ENCODE measurements at regions not wholly inside any gene's neighbourhood (a gene's known extent, or its start where the extent isn't known, plus 50 kb on each side); places are given as distances from the start of the nearest gene placed in this dataset.
"Not testable (repeated sequence)": the region's sequence is repeated elsewhere in the genome, so short reads cannot be mapped to it uniquely, and the experiment has no call there.

DNA sequence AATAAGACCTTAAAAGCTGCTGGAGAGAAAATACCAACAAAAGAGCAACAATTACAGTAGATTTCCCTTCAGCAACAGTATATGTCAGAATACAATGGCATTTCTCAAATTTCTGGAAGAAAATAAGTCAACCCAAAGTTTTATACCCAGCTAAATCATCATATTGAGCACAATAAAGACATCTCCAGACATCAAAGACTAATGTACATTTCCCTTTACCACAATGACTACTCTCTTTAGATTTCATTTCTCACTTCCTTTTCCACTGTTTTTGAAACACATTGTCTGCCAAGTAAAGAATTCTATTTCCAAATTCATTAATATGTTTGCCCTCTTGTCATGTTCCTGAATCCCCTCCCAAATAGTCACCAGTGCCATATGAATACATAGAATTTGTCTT is 111.4 kb downstream of the POU4F1 start:
- Histone ChIP-seq H2AFZ (ENCODE audit: low read length) (no peak overlapping the region), H3K4me2 (ENCODE audit: low read depth, low read length) (no peak overlapping the region), H3K27me3 (ENCODE audit: control insufficient read depth in 1 of 2, insufficient read depth in 2 of 2, low read length in 2 of 2) (no peaks in the 10 kb centered on the region), H3K36me3 (replicated peaks in 1 of 2; ENCODE audit: control insufficient read depth in 1 of 2, insufficient read depth in 2 of 2, low read length in 2 of 2) (no peaks in the 10 kb centered on the region), H3K27ac (ENCODE audit: extremely low read length, insufficient read depth, low read length) (no peak overlapping the region), H4K20me1 (ENCODE audit: insufficient read depth, low read length) (no peaks in the 10 kb centered on the region), H3K4me3 (replicated peaks in 1 of 3; ENCODE audit: insufficient read depth in 1 of 3, low read depth in 2 of 3, low read length in 3 of 3) (no peak overlapping the region), H3K4me1 (ENCODE audit: insufficient read depth, low read length) (no peaks in the 10 kb centered on the region), H3K9me3 (ENCODE audit: low read length) (peaks cover 9% of the 10 kb centered on the region), H3K79me2 (ENCODE audit: insufficient read depth, low read length) (no peaks in the 10 kb centered on the region), H3K9ac (ENCODE audit: insufficient read depth, low read depth, low read length) (no peak overlapping the region)
- ChIA-PET CTCF (ENCODE audit: low intra/inter-chr PET ratio, low total read pairs) (no interaction called here), POLR2A (no interaction called here)
- DNase-seq (ENCODE audit: low spot score) = no peak
- intact Hi-C loops (cut with micrococcal nuclease; ENCODE audit: unreplicated experiment) (loop anchor here (2.0 kb wide), 1 partner anchor 71 kb away; no protein-coding TSS in a partner anchor), in situ Hi-C loops (cut with HindIII; ENCODE audit: extremely low pct_ligation_motif_present, low pct_unique_long_range_greater_than_20kb) (no loop called here)
- no peak for FAIRE-seq
- no TSS peak for BruUV-seq (replicated peaks)
- ATAC-seq = no peak
- peak; percentile 42; the same call in 1 of the 2 replicates for TF ChIP-seq ZFP1 (CRISPR knock-in tag; IDR thresholded peaks at IDR 0.05)
- no peak for TF ChIP-seq ZFP82 (CRISPR knock-in tag; IDR thresholded peaks at IDR 0.05; ENCODE audit: borderline replicate concordance)

DNA sequence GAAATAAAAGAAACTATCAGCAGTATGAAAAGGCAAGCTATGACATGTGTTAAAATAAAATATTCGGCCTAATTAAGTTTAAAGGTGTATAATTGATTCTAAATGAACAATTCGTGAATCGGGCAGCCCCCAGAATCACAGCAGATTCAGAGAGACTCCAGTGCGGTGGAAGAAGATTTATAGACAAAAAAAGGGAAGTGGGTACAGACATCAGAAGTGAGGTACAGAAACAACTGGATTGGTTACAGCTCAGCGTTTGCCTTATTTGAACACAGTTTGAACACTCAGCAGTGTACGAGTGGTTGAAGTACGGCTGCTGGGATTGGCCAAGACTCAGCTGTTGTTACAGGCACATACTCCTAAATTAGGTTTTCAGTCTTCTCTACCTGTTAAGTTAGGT is 113.1 kb downstream of the POU4F1 start:
- CTCF ChIA-PET (ENCODE audit: low intra/inter-chr PET ratio, low total read pairs); H3K9ac ChIP-seq (ENCODE audit: insufficient read depth, low read depth, low read length); BruUV-seq (replicated peaks); H3K4me1 ChIP-seq (ENCODE audit: insufficient read depth, low read length); DNase-seq (ENCODE audit: low spot score); POLR2A ChIA-PET; H3K9me3 ChIP-seq (ENCODE audit: low read length); H3K27ac ChIP-seq (ENCODE audit: extremely low read length, insufficient read depth, low read length); ATAC-seq; H3K36me3 ChIP-seq (replicated peaks in 1 of 2; ENCODE audit: control insufficient read depth in 1 of 2, insufficient read depth in 2 of 2, low read length in 2 of 2); in situ Hi-C loops (cut with HindIII; ENCODE audit: extremely low pct_ligation_motif_present, low pct_unique_long_range_greater_than_20kb); H3K4me2 ChIP-seq (ENCODE audit: low read depth, low read length); H3K79me2 ChIP-seq (ENCODE audit: insufficient read depth, low read length); H3K4me3 ChIP-seq (replicated peaks in 1 of 3; ENCODE audit: insufficient read depth in 1 of 3, low read depth in 2 of 3, low read length in 3 of 3); H4K20me1 ChIP-seq (ENCODE audit: insufficient read depth, low read length); FAIRE-seq; H2AFZ ChIP-seq (ENCODE audit: low read length); H3K27me3 ChIP-seq (ENCODE audit: control insufficient read depth in 1 of 2, insufficient read depth in 2 of 2, low read length in 2 of 2): not testable (repeated sequence)
- intact Hi-C loops (cut with micrococcal nuclease; ENCODE audit: unreplicated experiment) = loop anchor here (2.0 kb wide), 1 partner anchor 69 kb away; no protein-coding TSS in a partner anchor
- under 1% methylated on average over 7 of the region's 7 CpGs for WGBS (ENCODE audit: low lambda C conversion rate)

DNA sequence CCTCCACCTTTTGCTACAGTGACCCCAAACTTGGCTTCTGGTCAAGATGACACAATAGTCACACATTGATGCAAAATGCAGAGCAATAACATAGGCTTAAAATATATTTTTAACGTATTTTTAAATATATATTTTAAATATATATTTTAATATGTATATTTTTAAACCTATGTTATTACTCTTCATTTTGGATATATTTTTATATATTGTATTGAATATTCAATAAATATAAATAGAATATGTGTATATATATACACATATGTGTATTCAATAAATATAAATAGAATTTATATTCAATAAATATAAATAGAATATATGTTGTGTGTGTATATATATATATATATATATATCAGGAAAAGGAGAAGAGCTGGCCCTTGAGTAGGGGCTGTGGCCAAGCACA is 115.6 kb downstream of the POU4F1 start:
- FAIRE-seq = no peak
- no peak for DNase-seq (ENCODE audit: low spot score)
- WGBS (ENCODE audit: low lambda C conversion rate) = 4% methylated on average over 1 of the region's 1 CpG
- Histone ChIP-seq H3K4me1 (ENCODE audit: insufficient read depth, low read length) (no peaks in the 10 kb centered on the region), H3K4me3 (replicated peaks in 1 of 3; ENCODE audit: insufficient read depth in 1 of 3, low read depth in 2 of 3, low read length in 3 of 3) (no peak overlapping the region), H3K4me2 (ENCODE audit: low read depth, low read length) (no peak overlapping the region), H3K9ac (ENCODE audit: insufficient read depth, low read depth, low read length) (no peak overlapping the region), H3K27ac (ENCODE audit: extremely low read length, insufficient read depth, low read length) (no peak overlapping the region), H4K20me1 (ENCODE audit: insufficient read depth, low read length) (no peaks in the 10 kb centered on the region), H3K36me3 (replicated peaks in 1 of 2; ENCODE audit: control insufficient read depth in 1 of 2, insufficient read depth in 2 of 2, low read length in 2 of 2) (no peaks in the 10 kb centered on the region), H2AFZ (ENCODE audit: low read length) (no peak overlapping the region), H3K27me3 (ENCODE audit: control insufficient read depth in 1 of 2, insufficient read depth in 2 of 2, low read length in 2 of 2) (no peaks in the 10 kb centered on the region), H3K9me3 (ENCODE audit: low read length) (peaks cover 9% of the 10 kb centered on the region), H3K79me2 (ENCODE audit: insufficient read depth, low read length) (no peaks in the 10 kb centered on the region)
- intact Hi-C loops (cut with micrococcal nuclease; ENCODE audit: unreplicated experiment) (no loop called here), in situ Hi-C loops (cut with HindIII; ENCODE audit: extremely low pct_ligation_motif_present, low pct_unique_long_range_greater_than_20kb) (no loop called here)
- POLR2A ChIA-PET = no interaction called here
- no peak for ATAC-seq
- no TSS peak for BruUV-seq (replicated peaks)
- CTCF ChIA-PET (ENCODE audit: low intra/inter-chr PET ratio, low total read pairs) = no interaction called here
- TF ChIP-seq ZNF432 (CRISPR knock-in tag; IDR thresholded peaks at IDR 0.05; ENCODE audit: borderline replicate concordance) (no peak), NFE2L1 (CRISPR knock-in tag; IDR thresholded peaks at IDR 0.05; ENCODE audit: borderline replicate concordance) (no peak), CREM (IDR thresholded peaks at IDR 0.05) (no peak), CREM (CRISPR knock-in tag; IDR thresholded peaks at IDR 0.05) (no peak), ZNF256 (CRISPR knock-in tag; conservative IDR thresholded peaks at IDR 0.05) (no peak), KLF9 (CRISPR knock-in tag; IDR thresholded peaks at IDR 0.05; ENCODE audit: low read depth) (no peak), HNRNPH1 (optimal IDR thresholded peaks at IDR 0.05; ENCODE audit: low read depth, low read length) (no peak)
- TF ChIP-seq, protein P1, sequence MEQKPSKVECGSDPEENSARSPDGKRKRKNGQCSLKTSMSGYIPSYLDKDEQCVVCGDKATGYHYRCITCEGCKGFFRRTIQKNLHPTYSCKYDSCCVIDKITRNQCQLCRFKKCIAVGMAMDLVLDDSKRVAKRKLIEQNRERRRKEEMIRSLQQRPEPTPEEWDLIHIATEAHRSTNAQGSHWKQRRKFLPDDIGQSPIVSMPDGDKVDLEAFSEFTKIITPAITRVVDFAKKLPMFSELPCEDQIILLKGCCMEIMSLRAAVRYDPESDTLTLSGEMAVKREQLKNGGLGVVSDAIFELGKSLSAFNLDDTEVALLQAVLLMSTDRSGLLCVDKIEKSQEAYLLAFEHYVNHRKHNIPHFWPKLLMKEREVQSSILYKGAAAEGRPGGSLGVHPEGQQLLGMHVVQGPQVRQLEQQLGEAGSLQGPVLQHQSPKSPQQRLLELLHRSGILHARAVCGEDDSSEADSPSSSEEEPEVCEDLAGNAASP (CRISPR knock-in tag; IDR thresholded peaks at IDR 0.05; ENCODE audit: borderline replicate concordance) = no peak

Data from HepG2 (cell line).